Body of pancreas (tissue), 4 donors: ENCODE measurements at regions not wholly inside any gene's neighbourhood (a gene's known extent, or its start where the extent isn't known, plus 50 kb on each side); places are given as distances from the start of the nearest gene placed in this dataset.

ENCODE experiments used
- ATAC-seq: fragments of 150-250 bp; one replicate; pipeline ENCODE4 v1.9.1; 2016
- DNase-seq, 4 donors: peaks; one replicate each; pipeline ENCODE4 v3.0.0-alpha.2; 2019
- H3K27ac ChIP-seq, 4 donors: fragments of 200-600 bp; sonication (generic); 1 replicate in 3 of 4; 2 replicates in 1 of 4; pipeline versions ENCODE4 v1.5.1 to v1.6.1; 2016 to 2019; ENCODE audit warnings: mild to moderate bottlenecking in 1 of 4, mixed read lengths in 1 of 4, moderate library complexity in 1 of 4
- H3K27me3 ChIP-seq, 2 donors: fragments of 200-600 bp; sonication (generic); one replicate each; pipeline ENCODE4 v1.6.0; 2016; ENCODE audit warnings: mild to moderate bottlenecking in 1 of 2
- H3K36me3 ChIP-seq, 2 donors: fragments of 200-600 bp; sonication (generic); replicated peaks in 1 of 2; 2 replicates each; pipeline ENCODE4 v1.5.1; 2016; ENCODE audit warnings: low read depth in 2 of 2; ENCODE audit not compliant: insufficient read depth in 1 of 2
- H3K4me1 ChIP-seq: fragments of 200-600 bp; sonication (generic); one replicate; pipeline ENCODE4 v1.6.0; 2016
- H3K4me3 ChIP-seq, 2 donors: fragments of 200-600 bp; sonication (generic); 1 replicate in 1 of 2; 2 replicates in 1 of 2; pipeline ENCODE4 v1.5.1; 2016 to 2019
- H3K9me3 ChIP-seq, 3 donors: fragments of 200-600 bp; sonication (generic); 1 replicate in 2 of 3; 2 replicates in 1 of 3; pipeline ENCODE4 v1.5.1; 2016
- CTCF ChIP-seq, 7 experiments: fragments of 450-650 bp in 4 of 7; fragments of 200-600 bp in 3 of 7; sonication (generic) in 3 of 7; IDR thresholded peaks; one replicate each; pipeline ENCODE4 v1.5.1; 2016 to 2019; ENCODE audit warnings: antibody characterized with exemption in 7 of 7
- POLR2A ChIP-seq, 3 donors: fragments of 450-650 bp; IDR thresholded peaks; one replicate each; pipeline ENCODE4 v1.6.1; 2016; ENCODE audit warnings: antibody characterized with exemption in 3 of 3, mild to moderate bottlenecking in 2 of 3
- WGBS, 2 donors: methylation state at CpG; one replicate each; pipeline ENCODE4 v1.1.5; 2017; 5-methylcytosine and 5-hydroxymethylcytosine counted together
- intact Hi-C: fragments of 100-400 bp; cut with DNase I; formaldehyde crosslinking; loops from one replicate; pipeline ENCODE4 v1.15.1; 2023

GRCh38 chr5:54760182-54760935, 225.0 kb downstream of the ESM1 start:
- H3K27ac ChIP-seq = no peak overlapping the region
- DNase-seq (no peak), ATAC-seq (no peak)
- H3K36me3 ChIP-seq = no peaks in the 10 kb centered on the region
- intact Hi-C loops = no loop called here
- H3K9me3 ChIP-seq = no peaks in the 10 kb centered on the region
- no peaks in the 10 kb centered on the region for H3K4me1 ChIP-seq
- no peak for TF ChIP-seq CTCF (IDR thresholded peaks at IDR 0.05)
- no peak for TF ChIP-seq POLR2A (IDR thresholded peaks at IDR 0.05)
- H3K4me3 ChIP-seq = no peak overlapping the region
- H3K27me3 ChIP-seq = no peaks in the 10 kb centered on the region
- WGBS, 2 donors = 59 to 82% methylated on average over 6 of the region's 6 CpGs

- no peaks in the 10 kb centered on the region for H3K4me1 ChIP-seq
- WGBS, 2 donors = 63 to 69% methylated on average over 4 of the region's 4 CpGs
- H3K27ac ChIP-seq = no peak overlapping the region
- H3K27me3 ChIP-seq = no peaks in the 10 kb centered on the region
- no peak overlapping the region for H3K4me3 ChIP-seq
- intact Hi-C loops = no loop called here
- TF ChIP-seq POLR2A (IDR thresholded peaks at IDR 0.05) (no peak), CTCF (IDR thresholded peaks at IDR 0.05) (no peak)
- no peaks in the 10 kb centered on the region for H3K9me3 ChIP-seq
- no peaks in the 10 kb centered on the region for H3K36me3 ChIP-seq
- ATAC-seq = no peak
- DNase-seq = no peak
Measured at GRCh38 chr5:54758038-54758437, 227.4 kb downstream of the ESM1 start.

DNA sequence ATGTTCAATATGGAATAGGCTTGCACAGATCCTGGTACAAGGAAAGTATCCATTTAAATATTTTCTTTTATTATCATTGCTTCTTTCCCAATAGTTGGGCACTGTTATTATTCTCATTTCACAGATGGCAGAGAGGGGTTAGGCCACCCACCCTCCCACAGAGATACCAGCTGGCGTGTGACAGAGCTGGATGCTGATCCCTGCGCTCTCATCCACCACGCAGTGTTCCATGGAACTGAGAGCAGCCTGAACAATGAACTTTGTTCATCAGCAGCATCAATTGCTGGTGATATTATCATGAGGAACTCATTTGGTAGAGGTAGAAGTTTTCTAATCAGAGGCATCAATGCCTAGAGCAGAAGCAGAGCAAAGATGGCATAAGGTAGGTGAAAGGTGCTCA, 227.9 kb downstream of the ESM1 start:
- no peak for TF ChIP-seq POLR2A (IDR thresholded peaks at IDR 0.05)
- TF ChIP-seq CTCF (IDR thresholded peaks at IDR 0.05) = no peak
- DNase-seq (no peak), ATAC-seq (no peak)
- Histone ChIP-seq H3K9me3 (no peaks in the 10 kb centered on the region), H3K4me3 (no peak overlapping the region), H3K27me3 (no peaks in the 10 kb centered on the region), H3K36me3 (no peaks in the 10 kb centered on the region), H3K4me1 (no peaks in the 10 kb centered on the region), H3K27ac (no peak overlapping the region)
- intact Hi-C loops = no loop called here
- WGBS, 2 donors = 89 to 92% methylated on average over 3 of the region's 3 CpGs

DNA sequence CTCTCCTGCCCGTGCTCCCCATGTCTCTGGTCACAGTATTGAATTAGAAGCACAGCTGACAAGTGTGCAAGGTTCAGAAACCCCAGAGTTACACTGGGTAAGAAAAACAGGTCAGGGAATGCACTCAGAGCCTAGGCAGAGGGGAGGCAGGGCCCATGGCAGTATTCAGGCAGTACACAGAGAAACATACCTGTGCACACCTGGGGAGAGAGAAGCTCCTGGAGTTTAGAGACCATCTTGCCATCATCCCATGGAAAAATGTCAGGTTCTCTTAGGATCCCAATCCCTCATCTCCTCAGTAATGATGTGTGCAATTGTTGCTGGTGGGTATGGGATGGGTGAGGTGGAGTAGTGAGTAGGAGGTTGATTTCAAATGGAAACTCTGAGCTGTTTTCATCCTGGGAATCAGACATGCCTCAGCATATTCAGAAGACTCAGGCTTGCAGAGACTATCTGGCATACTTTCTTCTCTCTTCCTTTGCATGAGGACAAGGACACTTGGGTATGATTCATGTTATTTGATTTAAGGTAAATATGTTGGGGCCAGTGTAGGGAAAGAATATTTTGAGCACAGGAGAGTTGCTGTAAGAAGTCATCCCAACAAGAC, 228.5 kb downstream of the ESM1 start:
- H3K9me3 ChIP-seq = no peaks in the 10 kb centered on the region
- no peak overlapping the region for H3K27ac ChIP-seq
- no peaks in the 10 kb centered on the region for H3K4me1 ChIP-seq
- ATAC-seq (no peak), DNase-seq (no peak)
- intact Hi-C loops = no loop called here
- TF ChIP-seq POLR2A (IDR thresholded peaks at IDR 0.05) = no peak
- no peak for TF ChIP-seq CTCF (IDR thresholded peaks at IDR 0.05)
- no peaks in the 10 kb centered on the region for H3K36me3 ChIP-seq
- no peaks in the 10 kb centered on the region for H3K27me3 ChIP-seq
- no peak overlapping the region for H3K4me3 ChIP-seq
- WGBS, 2 donors = 81 to 100% methylated on average over 1 of the region's 1 CpG

DNA sequence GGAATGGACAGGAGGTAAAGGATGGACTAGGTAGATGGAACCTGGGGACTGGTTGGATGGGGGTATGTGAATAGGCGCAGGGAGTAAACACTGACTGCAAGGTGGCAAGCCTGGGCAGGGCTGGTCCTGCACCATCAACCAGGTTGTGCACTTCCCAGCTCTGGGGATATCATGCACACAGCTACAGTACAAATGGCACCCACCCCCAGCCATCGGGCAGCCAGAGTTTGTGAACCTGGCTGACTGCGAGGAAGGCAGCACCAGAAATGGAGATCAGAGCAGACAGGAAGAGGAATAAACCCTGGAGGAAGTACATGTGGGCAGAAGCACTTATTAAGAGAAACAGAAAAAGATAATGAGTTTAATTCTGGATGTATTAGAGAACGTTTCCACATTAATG, 229.1 kb downstream of the ESM1 start:
- no peaks in the 10 kb centered on the region for H3K27me3 ChIP-seq
- no peaks in the 10 kb centered on the region for H3K4me1 ChIP-seq
- DNase-seq (no peak), ATAC-seq (no peak)
- no peak for TF ChIP-seq POLR2A (IDR thresholded peaks at IDR 0.05)
- TF ChIP-seq CTCF (IDR thresholded peaks at IDR 0.05) = no peak
- no peaks in the 10 kb centered on the region for H3K36me3 ChIP-seq
- H3K9me3 ChIP-seq = no peaks in the 10 kb centered on the region
- no peak overlapping the region for H3K4me3 ChIP-seq
- WGBS, 2 donors = 65 to 73% methylated on average over 4 of the region's 4 CpGs
- H3K27ac ChIP-seq = no peak overlapping the region
- intact Hi-C loops = no loop called here
